Ishikawa (cell line): ENCODE measurements at regions not wholly inside any gene's neighbourhood (a gene's known extent, or its start where the extent isn't known, plus 50 kb on each side); places are given as distances from the start of the nearest gene placed in this dataset.

Source experiments
- MAX ChIP-seq: IDR thresholded peaks from 2 replicates; pipeline ENCODE4 v1.6.1; 2012
- REST ChIP-seq: IDR thresholded peaks from 2 replicates; pipeline ENCODE4 v1.6.1; 2012; ENCODE audit warnings: low read depth, mild to moderate bottlenecking
- TEAD4 ChIP-seq: IDR thresholded peaks from 2 replicates; pipeline ENCODE4 v1.6.1; 2012

GRCh38 chr10:29713450-29713849 is 78.7 kb upstream of the SVIL start:
- no peak for TF ChIP-seq REST
- TF ChIP-seq MAX = no peak
- TF ChIP-seq TEAD4 = no peak
